DMS 273 treated with DMSO at 0.1 percent for 48 hours (cell line): ENCODE measurements at regions not wholly inside any gene's neighbourhood (a gene's known extent, or its start where the extent isn't known, plus 50 kb on each side); places are given as distances from the start of the nearest gene placed in this dataset.

Source experiments
- DNase-seq: peaks from one replicate; lab custom pipeline; 2025; lab: John Stamatoyannopoulos, UW

- no peak for DNase-seq
Observed at GRCh38 chr21:34192646-34193285, 119.4 kb downstream of the MRPS6 start.

- DNase-seq: no peak
Observed at GRCh38 chr21:34195335-34195734, 122.0 kb downstream of the MRPS6 start.

GRCh38 chr21:34196996-34197395, 123.6 kb downstream of the MRPS6 start:
- DNase-seq: no peak

- no peak for DNase-seq
Observed at GRCh38 chr21:34197561-34197960, 124.2 kb downstream of the MRPS6 start.

- no peak for DNase-seq
Observed at GRCh38 chr21:34198231-34199120, 125.1 kb downstream of the MRPS6 start.

GRCh38 chr21:34199121-34199910, 125.9 kb downstream of the MRPS6 start:
- DNase-seq: no peak

GRCh38 chr21:34200288-34200905, 127.0 kb downstream of the MRPS6 start:
- DNase-seq: no peak

- DNase-seq: no peak
Observed at GRCh38 chr21:34201001-34201400, 127.6 kb downstream of the MRPS6 start.

GRCh38 chr21:34201481-34201858, 128.1 kb downstream of the MRPS6 start:
- no peak for DNase-seq

GRCh38 chr21:34202553-34203372, 129.4 kb downstream of the MRPS6 start:
- DNase-seq: no peak

- peak; percentile 62 for DNase-seq
Observed at GRCh38 chr21:34203851-34204420, 130.6 kb downstream of the MRPS6 start.

- DNase-seq: peak; percentile 94
Observed at GRCh38 chr21:34204481-34205439, 131.4 kb downstream of the MRPS6 start.

- peak; percentile 92 for DNase-seq
Observed at GRCh38 chr21:34205811-34206571, 132.6 kb downstream of the MRPS6 start.

- DNase-seq: no peak
Observed at GRCh38 chr21:34213959-34214358, 140.6 kb downstream of the MRPS6 start.

- no peak for DNase-seq
Observed at GRCh38 chr21:34215501-34215900, 142.1 kb downstream of the MRPS6 start.

- DNase-seq: no peak
Observed at GRCh38 chr21:34215911-34216717, 142.7 kb downstream of the MRPS6 start.

GRCh38 chr21:34216718-34217032, 143.3 kb downstream of the MRPS6 start:
- DNase-seq: no peak

- DNase-seq: no peak
Observed at GRCh38 chr21:34217263-34217662, 143.9 kb downstream of the MRPS6 start.
